ENCODE measurements at regions not wholly inside any gene's neighbourhood (a gene's known extent, or its start where the extent isn't known, plus 50 kb on each side); places are given as distances from the start of the nearest gene placed in this dataset.
"Not testable (repeated sequence)": the region's sequence is repeated elsewhere in the genome, so short reads cannot be mapped to it uniquely, and the experiment has no call there.

DNA sequence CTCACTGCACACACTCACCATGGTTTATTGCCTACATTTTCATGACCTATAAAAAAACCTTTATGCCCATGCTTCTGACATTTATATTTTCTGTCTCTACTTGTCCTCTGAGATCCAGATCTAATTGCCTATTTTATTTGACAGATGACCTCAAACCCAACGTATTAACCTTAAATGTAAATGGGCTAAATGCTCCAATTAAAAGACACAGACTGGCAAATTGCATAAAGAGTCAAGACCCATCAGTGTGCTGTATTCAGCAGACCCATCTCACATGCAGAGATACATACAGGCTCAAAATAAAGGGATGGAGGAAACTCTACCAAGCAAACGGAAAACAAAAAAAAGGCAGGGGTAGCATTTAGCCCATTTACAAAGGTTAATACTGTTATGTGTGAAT, 117.4 kb upstream of the ADAMTS3 start:
- not testable (repeated sequence) for H3K4me3 ChIP-seq (ENCODE audit: low read depth in 1 of 2, low read length in 2 of 2); H3K4me1 ChIP-seq (ENCODE audit: control insufficient read depth in 2 of 2, insufficient read depth in 2 of 2, low read length in 1 of 2); H3K36me3 ChIP-seq (ENCODE audit: control insufficient read depth in 2 of 2, insufficient read depth in 2 of 2, low read length in 1 of 2); H3K9me3 ChIP-seq (ENCODE audit: control insufficient read depth in 2 of 2, insufficient read depth in 1 of 2, low read depth in 1 of 2, low read length in 1 of 2); H3K27ac ChIP-seq (ENCODE audit: low read depth in 2 of 2, low read length in 1 of 2); H3K27me3 ChIP-seq (ENCODE audit: control insufficient read depth in 1 of 2, insufficient read depth in 2 of 2, low read length in 2 of 2)
- WGBS, 2 donors: 72 to 87% methylated on average over 2 of the region's 2 CpGs

DNA sequence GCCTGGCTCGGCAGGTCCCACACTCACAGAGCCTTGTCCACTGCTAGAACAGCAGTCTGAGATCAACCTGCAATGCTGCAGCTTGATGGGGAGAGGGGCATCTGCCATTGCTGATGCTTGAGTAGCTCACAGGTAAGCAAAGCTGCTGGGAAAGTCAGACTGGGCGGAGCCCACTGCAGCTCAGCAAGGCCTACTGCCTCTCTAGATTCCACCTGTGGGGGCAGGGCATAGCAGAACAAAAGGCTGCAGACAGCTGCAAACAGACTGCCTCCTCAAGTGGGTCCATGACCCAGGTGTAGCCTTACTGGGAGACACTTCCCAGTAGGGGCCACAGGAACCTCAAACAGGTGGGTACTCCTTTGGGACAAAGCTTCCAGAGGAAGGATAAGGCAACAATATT, 110.6 kb upstream of the ADAMTS3 start:
- H3K4me3 ChIP-seq (ENCODE audit: low read depth in 1 of 2, low read length in 2 of 2): no peak overlapping the region
- H3K9me3 ChIP-seq (ENCODE audit: control insufficient read depth in 2 of 2, insufficient read depth in 1 of 2, low read depth in 1 of 2, low read length in 1 of 2): peaks cover 0 to 2% of the 10 kb centered on the region in 2 donors
- H3K36me3 ChIP-seq (ENCODE audit: control insufficient read depth in 2 of 2, insufficient read depth in 2 of 2, low read length in 1 of 2): no peaks in the 10 kb centered on the region
- no peak overlapping the region for H3K27ac ChIP-seq (ENCODE audit: low read depth in 2 of 2, low read length in 1 of 2)
- 81 to 87% methylated on average over 2 of the region's 2 CpGs for WGBS, 2 donors
- no peaks in the 10 kb centered on the region for H3K27me3 ChIP-seq (ENCODE audit: control insufficient read depth in 1 of 2, insufficient read depth in 2 of 2, low read length in 2 of 2)
- no peaks in the 10 kb centered on the region for H3K4me1 ChIP-seq (ENCODE audit: control insufficient read depth in 2 of 2, insufficient read depth in 2 of 2, low read length in 1 of 2)

DNA sequence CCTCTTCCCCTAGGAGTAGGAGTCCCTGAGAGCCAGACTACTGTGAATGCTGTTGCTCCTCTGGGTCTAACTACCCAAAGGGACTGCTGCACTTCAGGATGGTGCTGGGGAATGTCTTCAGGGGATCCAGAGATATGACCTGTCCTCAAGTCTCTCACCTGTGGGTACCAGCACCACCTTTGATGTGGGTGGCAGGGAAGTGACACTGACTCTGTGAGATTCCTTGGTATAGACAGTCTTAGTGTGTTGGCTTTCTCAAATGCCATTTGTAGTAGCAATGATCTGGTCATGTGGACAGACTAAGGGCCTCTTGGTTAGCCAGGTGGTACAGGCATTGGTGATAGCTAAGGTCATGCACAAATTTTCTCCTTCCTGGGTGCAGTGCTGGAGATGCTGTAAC, 108.9 kb upstream of the ADAMTS3 start:
- Histone ChIP-seq H3K9me3 (ENCODE audit: control insufficient read depth in 2 of 2, insufficient read depth in 1 of 2, low read depth in 1 of 2, low read length in 1 of 2) (peaks cover 0 to 2% of the 10 kb centered on the region in 2 donors), H3K27me3 (ENCODE audit: control insufficient read depth in 1 of 2, insufficient read depth in 2 of 2, low read length in 2 of 2) (no peaks in the 10 kb centered on the region), H3K36me3 (ENCODE audit: control insufficient read depth in 2 of 2, insufficient read depth in 2 of 2, low read length in 1 of 2) (no peaks in the 10 kb centered on the region), H3K4me3 (ENCODE audit: low read depth in 1 of 2, low read length in 2 of 2) (no peak overlapping the region), H3K4me1 (ENCODE audit: control insufficient read depth in 2 of 2, insufficient read depth in 2 of 2, low read length in 1 of 2) (no peaks in the 10 kb centered on the region), H3K27ac (ENCODE audit: low read depth in 2 of 2, low read length in 1 of 2) (no peak overlapping the region)

DNA sequence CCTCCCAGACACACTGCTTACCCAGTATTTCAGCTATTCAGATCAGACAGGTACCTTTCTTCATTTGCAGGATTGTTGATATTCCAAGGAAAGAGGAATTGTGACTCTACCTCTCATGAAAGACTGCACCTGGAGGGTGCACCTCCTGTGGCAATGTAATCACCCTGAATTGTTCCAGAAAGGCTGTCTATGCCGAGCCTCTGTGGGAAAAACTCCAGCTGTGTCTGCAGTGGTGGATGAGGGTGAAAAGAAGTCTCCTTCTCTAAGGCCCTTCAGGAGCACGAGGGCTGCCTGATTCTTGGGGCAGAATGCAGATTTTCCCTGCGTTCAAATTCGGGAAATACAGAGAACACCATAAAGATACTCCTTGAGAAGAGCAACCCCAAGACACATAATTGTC, 108.2 kb upstream of the ADAMTS3 start:
- H3K4me3 ChIP-seq (ENCODE audit: low read depth in 1 of 2, low read length in 2 of 2): no peak overlapping the region

DNA sequence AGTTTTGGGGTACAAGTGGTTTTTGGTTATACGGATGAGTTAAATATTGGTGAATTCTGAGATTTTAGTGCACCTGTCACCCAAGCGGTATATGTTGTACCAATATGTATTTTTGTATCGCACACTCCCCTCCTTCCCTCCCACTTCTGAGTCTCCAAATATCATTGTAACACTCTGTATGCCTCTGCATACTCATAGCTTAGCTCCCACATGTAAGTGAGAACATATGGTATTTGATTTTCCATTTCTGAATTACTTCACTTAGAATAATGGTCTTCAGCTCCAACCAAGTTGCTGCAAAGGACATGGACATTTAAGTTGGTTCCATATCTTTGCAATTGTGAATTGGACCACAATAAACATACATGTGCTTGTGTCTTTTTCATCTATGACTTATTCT, 103.0 kb upstream of the ADAMTS3 start:
- Histone ChIP-seq H3K4me1 (ENCODE audit: control insufficient read depth in 2 of 2, insufficient read depth in 2 of 2, low read length in 1 of 2) (no peaks in the 10 kb centered on the region), H3K36me3 (ENCODE audit: control insufficient read depth in 2 of 2, insufficient read depth in 2 of 2, low read length in 1 of 2) (no peaks in the 10 kb centered on the region), H3K4me3 (ENCODE audit: low read depth in 1 of 2, low read length in 2 of 2) (no peak overlapping the region), H3K27ac (ENCODE audit: low read depth in 2 of 2, low read length in 1 of 2) (no peak overlapping the region), H3K27me3 (ENCODE audit: control insufficient read depth in 1 of 2, insufficient read depth in 2 of 2, low read length in 2 of 2) (no peaks in the 10 kb centered on the region), H3K9me3 (ENCODE audit: control insufficient read depth in 2 of 2, insufficient read depth in 1 of 2, low read depth in 1 of 2, low read length in 1 of 2) (no peaks in the 10 kb centered on the region)
- 93 to 97% methylated on average over 3 of the region's 3 CpGs for WGBS, 2 donors

More for the DNA sequence above, 108.2 kb upstream of the ADAMTS3 start:
- H3K27me3 ChIP-seq (ENCODE audit: control insufficient read depth in 1 of 2, insufficient read depth in 2 of 2, low read length in 2 of 2): no peaks in the 10 kb centered on the region
- H3K4me1 ChIP-seq (ENCODE audit: control insufficient read depth in 2 of 2, insufficient read depth in 2 of 2, low read length in 1 of 2): no peaks in the 10 kb centered on the region
- H3K9me3 ChIP-seq (ENCODE audit: control insufficient read depth in 2 of 2, insufficient read depth in 1 of 2, low read depth in 1 of 2, low read length in 1 of 2): peaks cover 0 to 2% of the 10 kb centered on the region in 2 donors
- WGBS, 2 donors: 75 to 79% methylated on average over 4 of the region's 4 CpGs
- H3K36me3 ChIP-seq (ENCODE audit: control insufficient read depth in 2 of 2, insufficient read depth in 2 of 2, low read length in 1 of 2): no peaks in the 10 kb centered on the region
- H3K27ac ChIP-seq (ENCODE audit: low read depth in 2 of 2, low read length in 1 of 2): no peak overlapping the region

DNA sequence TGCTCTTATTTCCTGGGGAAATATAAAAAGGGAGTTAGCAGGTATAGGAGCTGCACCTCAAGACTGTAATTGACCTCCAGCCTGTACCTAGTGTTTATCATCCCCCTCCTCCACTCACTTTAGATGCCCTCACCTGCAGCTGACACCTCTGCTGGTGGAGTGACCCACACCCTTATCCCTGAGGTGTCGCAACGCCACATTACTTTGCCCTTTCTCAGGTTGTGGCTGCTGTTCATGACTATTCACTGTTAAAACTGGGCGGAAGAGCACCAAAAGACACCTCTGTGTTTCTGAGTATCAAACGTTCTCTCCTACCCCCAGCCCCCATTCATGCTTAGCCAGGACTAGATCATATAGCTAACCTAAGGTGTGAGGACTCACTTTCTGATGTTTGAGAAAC, 101.5 kb upstream of the ADAMTS3 start:
- Histone ChIP-seq H3K9me3 (ENCODE audit: control insufficient read depth in 2 of 2, insufficient read depth in 1 of 2, low read depth in 1 of 2, low read length in 1 of 2) (no peaks in the 10 kb centered on the region), H3K27me3 (ENCODE audit: control insufficient read depth in 1 of 2, insufficient read depth in 2 of 2, low read length in 2 of 2) (no peaks in the 10 kb centered on the region), H3K27ac (ENCODE audit: low read depth in 2 of 2, low read length in 1 of 2) (no peak overlapping the region), H3K36me3 (ENCODE audit: control insufficient read depth in 2 of 2, insufficient read depth in 2 of 2, low read length in 1 of 2) (no peaks in the 10 kb centered on the region), H3K4me1 (ENCODE audit: control insufficient read depth in 2 of 2, insufficient read depth in 2 of 2, low read length in 1 of 2) (no peaks in the 10 kb centered on the region), H3K4me3 (ENCODE audit: low read depth in 1 of 2, low read length in 2 of 2) (no peak overlapping the region)
- WGBS, 2 donors: 82 to 86% methylated on average over 4 of the region's 4 CpGs

DNA sequence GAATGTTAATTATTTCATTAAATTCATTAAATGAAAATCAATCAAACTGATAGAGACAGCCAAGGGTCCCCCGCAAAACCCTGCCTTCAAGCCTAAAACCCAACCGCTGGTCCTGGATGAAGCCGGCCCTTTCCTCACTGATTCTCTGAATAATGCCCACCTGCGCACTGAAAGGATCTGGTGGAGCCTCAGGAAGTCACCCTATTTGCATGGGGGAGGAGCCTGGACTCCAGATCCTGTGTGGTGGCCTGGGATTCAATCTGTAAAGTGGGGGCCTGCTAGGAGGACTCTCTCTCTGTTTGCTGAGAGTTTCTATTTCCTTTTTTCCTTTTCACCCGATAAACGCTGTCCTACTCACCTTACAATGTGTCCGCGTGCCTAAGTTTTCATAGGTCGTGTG, 97.9 kb upstream of the ADAMTS3 start:
- Histone ChIP-seq H3K4me1 (ENCODE audit: control insufficient read depth in 2 of 2, insufficient read depth in 2 of 2, low read length in 1 of 2) (no peaks in the 10 kb centered on the region), H3K4me3 (ENCODE audit: low read depth in 1 of 2, low read length in 2 of 2) (no peak overlapping the region), H3K27me3 (ENCODE audit: control insufficient read depth in 1 of 2, insufficient read depth in 2 of 2, low read length in 2 of 2) (no peaks in the 10 kb centered on the region), H3K36me3 (ENCODE audit: control insufficient read depth in 2 of 2, insufficient read depth in 2 of 2, low read length in 1 of 2) (no peaks in the 10 kb centered on the region), H3K27ac (ENCODE audit: low read depth in 2 of 2, low read length in 1 of 2) (no peak overlapping the region), H3K9me3 (ENCODE audit: control insufficient read depth in 2 of 2, insufficient read depth in 1 of 2, low read depth in 1 of 2, low read length in 1 of 2) (no peaks in the 10 kb centered on the region)
- WGBS, 2 donors: 75 to 88% methylated on average over 9 of the region's 9 CpGs

DNA sequence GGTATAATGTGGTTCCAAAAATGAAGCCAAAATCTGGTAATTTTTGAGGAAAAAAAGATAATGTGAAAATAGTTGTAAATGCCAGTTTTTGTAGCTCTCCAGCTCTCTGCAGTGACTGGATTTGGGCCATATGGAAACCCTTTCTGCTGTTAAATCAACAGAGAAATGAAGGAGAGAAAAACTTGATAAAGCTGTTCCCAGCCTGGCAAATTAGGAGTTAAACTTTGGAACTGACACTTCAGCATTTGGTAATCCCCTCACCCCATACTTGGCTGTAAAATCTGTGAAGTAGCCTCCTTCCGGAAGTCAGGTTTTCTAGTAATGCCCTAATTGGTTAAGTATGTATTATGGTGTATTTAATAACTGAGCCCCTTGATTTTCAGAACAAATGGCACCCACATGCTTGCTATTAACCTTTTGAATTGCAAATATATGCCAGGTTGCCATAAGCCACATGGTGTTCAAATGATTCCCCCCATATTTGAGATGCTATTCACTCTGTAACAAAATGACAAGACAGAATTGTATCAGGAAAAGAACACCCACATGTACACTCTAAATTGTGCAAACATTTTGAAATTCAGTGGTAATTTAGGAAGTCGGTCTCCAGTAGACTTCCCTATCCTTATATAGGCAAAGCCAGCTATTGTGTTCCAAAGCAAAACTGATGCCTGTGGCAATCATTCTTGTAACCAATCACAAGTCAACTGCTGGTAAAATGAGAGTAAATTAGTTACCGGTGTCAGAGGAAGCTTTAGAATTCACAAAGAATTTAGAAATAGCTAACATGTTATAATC, 96.3 kb upstream of the ADAMTS3 start:
- H3K4me3 ChIP-seq (ENCODE audit: low read depth in 1 of 2, low read length in 2 of 2): no peak overlapping the region
- H3K4me1 ChIP-seq (ENCODE audit: control insufficient read depth in 2 of 2, insufficient read depth in 2 of 2, low read length in 1 of 2): no peaks in the 10 kb centered on the region
- 64 to 77% methylated on average over 3 of the region's 3 CpGs for WGBS, 2 donors
- no peaks in the 10 kb centered on the region for H3K36me3 ChIP-seq (ENCODE audit: control insufficient read depth in 2 of 2, insufficient read depth in 2 of 2, low read length in 1 of 2)
- no peaks in the 10 kb centered on the region for H3K9me3 ChIP-seq (ENCODE audit: control insufficient read depth in 2 of 2, insufficient read depth in 1 of 2, low read depth in 1 of 2, low read length in 1 of 2)
- no peak overlapping the region for H3K27ac ChIP-seq (ENCODE audit: low read depth in 2 of 2, low read length in 1 of 2)
- no peaks in the 10 kb centered on the region for H3K27me3 ChIP-seq (ENCODE audit: control insufficient read depth in 1 of 2, insufficient read depth in 2 of 2, low read length in 2 of 2)

DNA sequence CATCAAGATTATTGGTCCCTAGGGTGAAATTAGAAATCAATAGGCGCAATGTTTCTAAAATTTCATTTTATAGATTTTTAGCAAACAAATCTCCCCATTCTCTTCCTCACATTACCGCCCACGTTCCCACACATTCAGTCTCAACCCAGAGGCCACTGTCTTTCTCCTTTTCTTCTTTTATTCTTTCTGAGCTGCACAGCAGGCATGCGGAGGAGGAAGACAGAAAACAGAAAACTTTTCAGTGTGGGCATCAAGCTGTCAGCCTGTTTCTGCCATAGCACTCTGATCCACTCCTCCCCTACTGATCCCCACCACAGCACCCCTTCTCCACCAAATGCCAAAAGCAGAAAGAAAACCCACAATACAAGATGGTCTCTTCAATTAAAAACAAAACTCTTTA, 94.8 kb upstream of the ADAMTS3 start:
- H3K27me3 ChIP-seq (ENCODE audit: control insufficient read depth in 1 of 2, insufficient read depth in 2 of 2, low read length in 2 of 2): no peaks in the 10 kb centered on the region
- WGBS, 2 donors: 67 to 72% methylated on average over 4 of the region's 4 CpGs
- H3K36me3 ChIP-seq (ENCODE audit: control insufficient read depth in 2 of 2, insufficient read depth in 2 of 2, low read length in 1 of 2): no peaks in the 10 kb centered on the region
- H3K4me1 ChIP-seq (ENCODE audit: control insufficient read depth in 2 of 2, insufficient read depth in 2 of 2, low read length in 1 of 2): no peaks in the 10 kb centered on the region
- H3K9me3 ChIP-seq (ENCODE audit: control insufficient read depth in 2 of 2, insufficient read depth in 1 of 2, low read depth in 1 of 2, low read length in 1 of 2): no peaks in the 10 kb centered on the region
- H3K27ac ChIP-seq (ENCODE audit: low read depth in 2 of 2, low read length in 1 of 2): no peak overlapping the region
- no peak overlapping the region for H3K4me3 ChIP-seq (ENCODE audit: low read depth in 1 of 2, low read length in 2 of 2)

DNA sequence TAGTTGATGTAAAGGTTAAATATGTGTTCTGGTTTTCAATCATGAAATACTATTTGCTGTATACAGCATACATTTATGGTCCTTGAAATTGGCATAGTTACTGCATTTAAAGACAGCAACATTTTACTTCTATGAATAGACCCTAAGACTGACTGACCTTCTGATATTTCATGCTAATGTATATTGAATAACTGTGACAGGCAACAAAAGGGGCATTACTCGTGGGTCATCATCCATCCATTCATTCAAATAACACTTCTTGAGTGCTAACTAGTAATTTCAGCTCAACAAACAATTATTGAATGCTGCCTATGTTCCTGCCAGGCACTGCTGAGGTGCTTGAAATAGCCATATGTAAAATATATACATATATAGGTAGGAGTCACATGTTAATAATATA, 92.8 kb upstream of the ADAMTS3 start:
- Histone ChIP-seq H3K27me3 (ENCODE audit: control insufficient read depth in 1 of 2, insufficient read depth in 2 of 2, low read length in 2 of 2) (no peaks in the 10 kb centered on the region), H3K36me3 (ENCODE audit: control insufficient read depth in 2 of 2, insufficient read depth in 2 of 2, low read length in 1 of 2) (no peaks in the 10 kb centered on the region), H3K4me3 (ENCODE audit: low read depth in 1 of 2, low read length in 2 of 2) (no peak overlapping the region), H3K9me3 (ENCODE audit: control insufficient read depth in 2 of 2, insufficient read depth in 1 of 2, low read depth in 1 of 2, low read length in 1 of 2) (no peaks in the 10 kb centered on the region), H3K27ac (ENCODE audit: low read depth in 2 of 2, low read length in 1 of 2) (no peak overlapping the region), H3K4me1 (ENCODE audit: control insufficient read depth in 2 of 2, insufficient read depth in 2 of 2, low read length in 1 of 2) (no peaks in the 10 kb centered on the region)
- whole genome bisulfite sequencing, 2 donors: 39 to 69% methylated on average over 1 of the region's 1 CpG

Data from esophagus (tissue), 2 donors.